ENCODE measurements at regions not wholly inside any gene's neighbourhood (a gene's known extent, or its start where the extent isn't known, plus 50 kb on each side); places are given as distances from the start of the nearest gene placed in this dataset.

DNA sequence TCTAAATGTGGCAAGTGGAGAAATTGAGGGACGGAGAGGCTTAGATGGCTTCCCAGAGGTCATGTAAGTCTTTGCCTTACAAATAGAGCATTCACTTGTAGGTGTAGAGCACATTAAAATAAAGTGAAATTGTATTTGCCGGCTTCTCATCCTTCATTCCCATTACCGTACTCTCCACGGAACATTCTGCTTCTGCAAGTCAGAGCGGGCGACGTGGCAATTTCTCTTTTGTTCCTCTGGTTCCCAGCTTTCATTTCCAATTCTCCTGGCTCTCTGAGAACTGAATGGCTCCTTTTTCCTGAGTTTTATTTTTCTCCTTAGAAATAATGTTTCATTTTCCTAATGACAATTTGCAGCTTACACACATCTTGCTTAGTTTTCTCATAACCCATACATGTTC is 51.3 kb upstream of the PFKP start:
- DNase-seq = no peak

DNA sequence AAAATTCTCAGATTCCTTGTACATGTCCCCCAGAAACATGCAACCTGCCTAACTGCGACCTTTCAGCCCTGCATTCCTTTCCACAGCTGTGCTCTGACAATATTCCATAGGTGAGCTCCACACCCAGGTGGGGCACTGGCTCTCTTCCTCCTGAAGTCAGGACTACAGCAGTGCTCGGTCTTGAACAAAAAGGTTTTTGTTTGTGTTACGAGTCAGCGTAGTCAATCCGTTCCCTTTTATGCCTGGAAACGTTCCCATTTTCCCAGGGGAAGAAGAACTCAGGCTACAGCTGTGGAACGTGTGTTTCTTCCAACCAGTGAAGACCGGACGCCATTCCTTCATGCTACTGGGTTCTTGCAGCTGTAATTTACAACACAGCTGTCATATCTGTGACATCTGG is 52.4 kb upstream of the PFKP start:
- no peak for DNase-seq

DNA sequence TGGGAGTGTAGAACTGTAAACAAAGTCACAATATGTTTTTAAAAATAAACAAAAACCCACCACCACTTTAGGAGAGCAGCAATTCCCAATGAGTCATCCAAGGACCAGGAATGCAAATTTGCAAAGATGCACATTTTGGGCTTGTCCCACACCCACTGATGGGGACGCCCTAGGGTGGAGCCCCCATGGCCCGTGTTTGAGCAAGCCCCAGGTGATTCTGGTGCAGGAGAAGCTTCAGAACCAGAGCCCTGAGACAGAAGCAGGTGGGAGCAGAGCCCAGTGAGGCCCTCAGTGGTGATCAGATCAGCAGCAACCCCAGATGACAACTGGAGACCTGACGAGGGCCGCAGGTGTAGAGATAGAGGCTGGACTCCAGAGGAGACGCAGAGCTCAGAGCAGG is 55.1 kb upstream of the PFKP start:
- no peak for DNase-seq

DNA sequence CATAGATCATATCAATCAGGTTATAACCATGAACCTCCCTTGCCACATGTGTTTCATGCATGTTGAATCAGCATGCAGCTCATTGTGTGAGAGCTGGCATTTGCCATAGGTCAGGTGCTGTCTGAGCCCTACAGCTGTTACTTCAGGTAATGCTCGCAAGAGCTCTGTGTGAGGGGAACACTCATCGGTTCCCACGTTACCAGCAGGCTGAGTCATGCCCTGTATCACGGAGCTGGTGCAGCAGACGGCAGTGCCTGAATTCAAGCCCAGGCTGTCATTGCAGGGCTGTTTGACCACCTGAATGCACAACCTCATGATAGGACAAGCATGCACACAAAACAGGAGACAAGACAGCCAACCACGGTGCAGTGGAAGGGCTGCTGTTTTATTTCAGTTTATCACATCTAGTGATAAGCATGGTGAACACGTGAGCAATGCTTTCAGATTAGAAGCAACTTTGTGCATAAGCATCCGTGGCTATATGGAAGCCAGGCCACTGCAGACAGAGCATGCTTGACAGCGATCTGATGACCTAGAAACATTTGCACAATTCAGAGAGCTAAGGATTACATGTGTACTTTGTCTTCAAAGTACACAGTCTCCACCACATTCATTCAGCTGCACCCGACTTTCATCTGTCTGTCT is 56.4 kb upstream of the PFKP start:
- no peak for DNase-seq

DNA sequence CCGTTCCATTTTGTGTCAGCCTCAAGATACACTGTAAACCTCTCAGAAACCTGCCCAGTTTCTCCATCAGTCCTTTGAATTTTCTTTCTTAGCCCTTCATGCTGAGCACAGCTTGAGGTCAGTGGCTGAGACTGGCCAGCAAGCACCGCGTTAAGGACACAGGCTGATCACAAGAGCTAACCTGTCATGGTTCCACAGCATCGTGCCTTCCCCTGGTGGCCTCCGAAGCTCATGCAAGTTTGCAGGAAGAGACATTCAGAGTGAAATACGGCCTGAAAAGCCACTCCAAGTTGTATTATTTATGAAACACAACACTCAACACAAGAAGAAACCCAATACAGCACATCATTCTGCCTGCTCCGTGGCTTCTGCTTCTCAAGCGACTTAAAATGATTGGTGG is 57.0 kb upstream of the PFKP start:
- DNase-seq = no peak

DNA sequence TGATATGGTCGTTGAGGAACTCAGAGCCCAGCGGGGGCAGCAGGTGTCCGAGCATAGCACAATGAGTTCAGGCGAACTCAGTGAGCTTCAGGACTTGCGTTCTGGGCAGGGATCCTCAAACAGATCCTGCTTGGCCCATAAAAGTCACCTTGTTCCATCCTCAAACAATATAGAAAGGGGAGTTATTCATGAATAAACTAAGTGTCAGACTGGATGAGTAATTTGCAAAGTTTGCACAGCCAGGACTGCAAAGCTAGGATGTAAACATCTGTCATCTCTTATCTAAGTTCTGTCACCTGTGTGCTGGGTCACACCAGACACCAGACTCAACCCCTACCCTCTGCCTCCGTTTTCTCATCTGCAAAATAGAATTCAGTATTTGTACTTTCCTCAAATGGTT is 58.0 kb upstream of the PFKP start:
- no peak for DNase-seq

DNA sequence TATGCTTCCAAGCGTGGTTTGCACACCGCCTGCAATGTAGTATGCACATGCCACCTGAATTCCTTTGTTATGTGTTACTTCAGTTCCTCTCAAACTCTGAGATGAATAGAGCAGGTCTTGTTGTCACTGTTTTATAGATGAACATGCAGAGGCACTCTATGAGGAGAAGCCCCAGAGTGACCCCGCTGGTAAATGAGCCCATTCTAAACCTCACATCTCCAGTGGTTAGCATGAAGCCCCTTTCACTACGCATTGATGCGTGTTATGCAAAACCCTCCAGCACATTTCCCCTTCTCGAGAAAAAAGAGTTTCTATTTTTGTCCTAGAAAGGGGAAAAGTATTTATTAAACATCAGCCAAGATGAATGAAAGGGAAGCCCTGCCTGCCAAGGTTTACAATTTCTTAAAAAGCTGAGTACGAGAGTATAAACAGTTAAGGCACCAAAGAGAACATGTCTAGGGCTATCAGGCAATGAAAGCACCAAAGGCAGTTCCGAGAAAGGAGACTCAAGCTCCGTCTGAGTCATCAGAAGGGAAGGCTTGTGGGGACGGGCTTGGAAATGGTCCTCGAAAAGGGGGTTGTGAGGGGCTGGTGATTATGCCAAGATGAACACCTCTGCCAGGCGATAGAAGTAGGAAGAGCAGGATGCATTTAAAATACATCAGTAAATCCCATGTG is 58.7 kb upstream of the PFKP start:
- DNase-seq = no peak

DNA sequence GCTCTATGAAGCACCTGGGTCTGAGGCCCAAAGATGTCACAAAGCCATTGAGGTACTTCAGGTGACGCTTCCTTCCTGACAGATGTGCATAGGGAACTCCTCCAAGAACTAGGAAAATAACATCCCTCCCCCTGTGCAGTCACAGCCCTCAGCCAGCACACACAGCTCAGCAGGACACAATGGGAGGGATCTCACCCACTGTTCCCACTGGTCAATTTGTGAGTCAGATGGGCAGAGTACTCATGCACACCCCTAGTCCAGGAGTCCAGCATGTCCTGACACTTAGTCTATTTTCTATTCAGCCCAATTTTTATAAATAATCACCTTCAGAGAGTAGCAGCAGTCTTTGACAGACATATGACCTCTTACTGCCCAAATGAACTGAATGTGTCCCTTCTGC is 60.7 kb upstream of the PFKP start:
- no peak for DNase-seq

DNA sequence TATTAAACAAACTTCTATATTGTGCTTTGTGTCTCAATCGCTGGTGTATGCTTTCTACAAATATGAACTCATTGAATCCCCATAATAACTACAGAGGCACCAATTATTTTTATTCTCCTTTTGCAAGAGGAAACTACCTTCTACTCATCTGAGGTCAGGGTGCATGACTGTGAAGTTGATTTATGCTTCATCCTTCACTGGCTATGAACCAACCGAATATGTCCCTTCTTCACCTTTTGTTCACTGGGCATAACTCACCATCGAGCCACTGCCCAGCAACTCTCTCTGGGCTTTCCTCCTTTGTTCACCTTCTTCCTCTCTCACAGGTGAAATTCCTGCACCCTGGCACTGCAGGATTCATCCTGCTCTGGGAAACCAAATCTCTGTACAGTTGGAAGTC is 61.3 kb upstream of the PFKP start:
- no peak for DNase-seq

DNA sequence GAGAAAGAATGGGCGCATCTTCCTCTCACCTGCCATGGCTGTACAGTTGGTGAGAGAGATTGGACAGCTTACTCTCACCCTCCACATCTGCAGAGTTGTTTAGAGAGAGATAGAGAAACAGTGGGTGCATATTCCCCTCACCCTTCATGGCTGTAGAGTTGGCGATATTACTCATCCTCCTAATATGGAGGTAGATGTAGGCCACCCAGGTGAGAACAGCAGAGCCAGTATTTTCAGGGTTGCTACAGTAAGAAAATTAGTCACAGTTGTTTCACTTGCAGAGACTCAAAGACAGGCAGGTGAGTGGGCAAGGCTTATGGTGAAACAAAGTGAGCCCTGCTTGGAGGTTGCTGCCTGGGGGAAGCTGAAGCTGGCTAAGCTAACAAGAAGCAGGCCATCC is 65.0 kb upstream of the PFKP start:
- no peak for DNase-seq

DNA sequence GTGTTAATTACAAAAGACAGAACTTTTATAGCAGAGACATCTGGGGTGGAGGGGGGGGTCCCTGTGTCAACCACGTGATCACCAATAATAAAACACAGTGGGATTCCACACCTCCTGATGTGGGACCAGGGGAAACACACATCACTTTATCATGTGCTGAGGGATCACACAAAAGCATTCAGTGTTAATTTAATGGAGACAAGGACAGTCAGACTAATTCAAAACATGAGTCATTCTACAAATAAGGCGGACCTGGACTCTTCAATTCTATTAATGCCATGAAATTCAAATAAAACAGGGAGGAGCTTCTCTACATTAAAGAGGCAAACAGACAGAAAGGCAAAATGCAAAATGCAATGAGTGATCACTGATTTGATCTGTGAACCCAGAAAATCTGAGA is 67.3 kb upstream of the PFKP start:
- DNase-seq = no peak

DNA sequence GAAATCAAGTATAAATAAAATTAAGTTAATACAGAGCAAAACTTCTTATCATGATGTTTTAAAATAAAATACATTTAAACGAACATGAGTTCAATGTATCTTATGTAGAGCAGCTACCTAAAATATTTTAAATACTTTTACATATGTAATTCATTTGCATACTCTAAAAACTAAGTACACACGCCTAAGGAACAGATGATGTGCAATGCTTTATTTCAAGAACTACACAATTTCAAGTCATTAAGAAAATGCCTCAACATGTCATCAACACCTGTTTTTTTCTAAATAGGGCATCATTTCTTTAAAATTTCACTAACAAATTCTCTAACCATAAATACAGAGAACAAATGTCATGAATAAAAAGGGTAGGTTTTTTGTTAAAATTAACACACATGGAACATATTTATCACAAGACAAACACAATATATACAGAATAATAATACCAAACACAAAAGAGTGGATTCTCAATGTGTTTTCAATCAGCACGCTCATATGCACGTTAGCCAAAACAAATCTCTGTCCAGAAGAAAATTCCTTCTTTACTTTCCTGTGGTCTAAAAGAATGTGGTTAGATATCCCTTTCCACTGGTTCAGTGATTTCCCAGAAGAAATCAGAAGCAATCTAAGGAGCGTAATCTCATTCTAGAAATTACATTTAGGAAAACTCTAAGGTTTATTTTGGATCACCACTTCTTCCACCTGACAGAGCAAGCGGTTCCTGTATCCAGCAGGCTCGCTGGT is 73.0 kb upstream of the PFKP start:
- DNase-seq = no peak

DNA sequence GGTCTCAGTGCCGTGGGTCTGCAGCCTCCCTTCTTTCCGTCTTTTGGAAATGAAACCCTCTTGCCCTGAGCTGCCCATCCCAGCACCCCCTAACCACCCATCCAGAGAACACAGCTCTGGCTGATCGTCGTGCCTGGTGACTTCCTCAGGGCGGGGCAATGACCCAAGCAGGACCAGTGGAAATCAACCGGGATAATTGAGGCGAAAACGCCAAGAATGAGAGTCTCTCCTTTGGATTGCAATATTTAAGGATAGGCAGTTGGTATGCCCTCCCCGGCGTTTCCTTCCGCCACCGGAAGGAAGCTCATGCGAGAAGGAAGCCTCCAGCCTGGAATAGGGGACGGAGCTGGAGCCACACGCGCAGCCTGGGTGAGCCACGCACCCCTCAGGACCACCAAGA is 73.7 kb upstream of the PFKP start:
- no peak for DNase-seq

DNA sequence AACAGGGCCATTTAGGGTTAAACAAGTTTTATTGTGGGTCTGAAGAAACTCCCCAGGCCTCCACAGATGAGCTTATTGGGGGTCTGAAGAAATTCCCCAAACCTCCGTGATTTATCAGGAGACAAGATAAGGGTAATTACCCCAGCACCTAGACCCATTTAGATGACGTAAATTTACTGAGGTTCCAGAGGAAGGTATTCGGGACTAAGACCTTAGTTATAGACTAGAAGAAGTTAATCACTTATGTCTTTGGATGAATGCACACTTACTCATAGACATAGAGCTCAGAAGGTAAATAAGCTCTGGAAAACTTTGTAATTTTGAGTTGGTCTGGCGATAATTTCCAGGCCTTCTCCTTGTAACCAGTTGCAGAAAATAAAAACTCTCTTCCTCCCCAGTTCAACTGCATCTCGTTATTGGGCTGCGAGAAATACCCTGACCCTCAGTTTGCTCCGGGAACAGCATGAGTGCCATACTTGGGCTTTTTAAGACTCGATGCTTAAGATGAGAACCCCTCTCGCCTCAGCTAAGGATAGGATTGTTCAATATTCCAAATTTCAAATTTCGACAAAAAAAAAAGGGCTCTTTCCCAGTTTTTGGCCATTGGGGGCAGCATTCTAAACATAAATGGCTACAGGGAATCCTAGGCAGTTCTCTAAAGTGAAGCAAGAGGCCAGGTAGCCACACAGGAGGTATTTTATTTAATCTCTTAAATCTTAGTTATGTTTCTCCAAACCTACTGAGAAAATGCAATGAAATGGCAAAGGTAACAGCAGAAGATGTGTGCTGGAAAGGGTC is 74.7 kb upstream of the PFKP start:
- DNase-seq = no peak

DNA sequence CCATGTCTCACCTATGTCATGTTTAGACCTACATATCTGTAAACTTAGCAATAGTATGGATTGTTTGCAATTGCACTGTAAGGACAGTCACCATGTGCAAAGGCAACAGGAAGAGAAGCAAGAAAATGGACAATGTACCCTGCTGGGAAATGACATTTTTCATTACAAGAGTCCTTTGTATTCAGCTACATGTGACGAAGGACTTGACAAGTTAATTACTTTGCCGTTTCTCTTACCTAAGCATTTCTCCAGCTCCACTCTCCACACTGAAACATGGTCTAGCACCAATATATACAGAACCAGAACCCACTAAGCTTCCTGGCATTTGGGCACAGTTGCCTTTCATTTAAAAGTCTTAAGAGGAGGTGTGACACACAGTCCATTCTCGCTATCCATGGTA is 76.6 kb upstream of the PFKP start:
- DNase-seq = no peak

DNA sequence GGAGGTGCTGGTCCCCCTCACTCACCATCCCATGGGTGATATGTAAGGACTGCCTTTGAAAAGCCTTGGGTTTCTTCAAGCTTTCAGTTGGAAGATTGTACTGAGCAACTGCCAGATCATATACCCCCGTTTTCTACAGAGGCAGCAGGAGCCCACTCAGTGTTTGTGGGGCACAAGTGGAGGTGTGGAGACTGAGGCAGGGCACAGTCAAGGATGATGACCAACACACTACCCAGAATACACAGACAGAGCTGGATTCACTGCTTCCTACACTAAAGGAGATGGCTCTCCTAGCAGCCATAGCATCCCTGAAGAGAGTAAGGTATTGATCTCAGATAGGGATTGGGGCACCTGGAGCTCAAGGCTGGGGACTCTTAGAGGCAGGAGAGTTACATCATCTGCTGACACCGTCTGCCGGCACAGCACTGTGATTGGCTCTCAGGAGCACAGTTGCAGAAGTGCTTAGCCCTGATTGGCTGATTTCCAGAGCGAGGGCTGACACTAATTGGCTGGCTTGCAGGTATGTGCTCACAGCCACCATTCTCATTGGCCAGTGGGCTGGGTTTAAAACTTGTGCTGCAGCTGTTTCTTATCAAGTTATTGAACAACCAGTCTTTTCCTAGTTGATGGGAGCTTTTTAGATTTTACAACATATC is 77.9 kb upstream of the PFKP start:
- no peak for DNase-seq

DNA sequence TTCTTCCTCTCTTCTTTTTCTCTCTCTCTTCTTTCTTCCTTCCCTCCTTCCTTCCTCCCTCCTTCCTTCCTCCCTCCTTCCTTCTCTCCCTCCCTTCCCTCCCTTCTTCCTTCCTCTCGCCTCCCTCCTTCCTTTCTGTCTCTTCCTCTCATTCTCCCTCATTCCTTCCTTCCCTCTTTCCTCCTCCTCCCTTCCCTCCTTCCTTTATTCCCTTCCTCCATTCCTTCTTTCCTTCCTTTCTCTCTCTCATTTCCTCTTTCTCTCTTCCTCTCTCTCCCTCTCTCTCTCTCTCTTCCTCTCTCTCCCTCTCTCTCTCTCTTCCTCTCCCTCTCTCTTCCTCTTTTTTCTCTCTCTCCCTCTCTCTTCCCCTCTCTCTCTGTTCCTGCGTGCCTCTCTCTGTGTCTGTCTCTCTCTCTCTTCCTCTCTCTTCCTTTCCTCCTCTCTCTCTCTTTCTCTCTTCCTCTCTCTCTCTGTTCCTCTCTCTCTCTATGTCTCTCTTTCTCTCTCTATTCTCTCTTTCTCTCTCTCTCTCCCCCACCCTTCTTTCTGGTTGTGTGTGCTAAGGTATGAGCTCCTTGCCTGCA is 80.1 kb upstream of the PFKP start:
- no peak for DNase-seq

DNA sequence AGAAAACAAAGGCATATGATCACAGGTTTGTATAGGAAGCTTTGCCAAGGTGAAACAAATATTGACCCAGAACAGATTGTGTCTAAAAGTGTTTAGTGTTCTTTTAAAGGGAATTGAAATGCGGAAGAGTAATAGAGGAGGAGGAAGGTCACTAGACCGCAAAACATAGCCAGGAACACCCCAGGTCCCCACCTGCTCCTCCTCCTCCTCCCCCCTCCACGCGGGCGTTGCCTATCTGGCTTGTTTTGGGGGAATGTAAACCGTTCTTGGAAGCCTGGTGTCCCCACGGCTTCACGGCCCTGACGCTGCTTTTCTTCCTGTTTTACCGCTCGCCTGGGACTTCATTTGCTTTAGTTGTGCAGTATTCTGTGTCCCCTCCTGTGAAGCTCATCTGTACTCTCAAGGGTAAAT is 81.0 kb upstream of the PFKP start:
- no peak for DNase-seq

DNA sequence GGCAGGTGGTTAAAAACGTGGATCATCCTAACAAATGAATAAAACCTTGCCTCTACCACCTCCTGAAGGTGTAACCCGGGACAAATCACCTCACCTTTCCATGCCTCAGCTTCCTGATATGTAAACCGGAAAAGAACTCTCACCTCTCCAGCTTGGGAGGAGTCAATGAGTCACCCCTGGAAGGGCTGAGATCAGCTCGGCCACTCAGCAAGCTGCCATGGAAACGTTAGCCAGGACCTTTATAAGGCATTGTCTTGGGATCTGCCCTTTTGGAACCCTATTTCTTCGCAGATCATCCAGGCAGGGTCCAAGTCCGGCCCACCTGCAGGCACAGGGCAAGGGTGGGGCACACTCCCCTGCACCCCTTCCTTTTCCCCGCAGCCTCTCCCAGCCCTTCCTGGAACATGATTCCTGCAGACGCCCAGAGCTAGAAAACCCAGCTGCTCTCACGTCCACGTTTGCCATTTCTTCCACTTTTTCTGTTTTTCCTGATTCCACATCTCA is 81.6 kb upstream of the PFKP start:
- DNase-seq = no peak

DNA sequence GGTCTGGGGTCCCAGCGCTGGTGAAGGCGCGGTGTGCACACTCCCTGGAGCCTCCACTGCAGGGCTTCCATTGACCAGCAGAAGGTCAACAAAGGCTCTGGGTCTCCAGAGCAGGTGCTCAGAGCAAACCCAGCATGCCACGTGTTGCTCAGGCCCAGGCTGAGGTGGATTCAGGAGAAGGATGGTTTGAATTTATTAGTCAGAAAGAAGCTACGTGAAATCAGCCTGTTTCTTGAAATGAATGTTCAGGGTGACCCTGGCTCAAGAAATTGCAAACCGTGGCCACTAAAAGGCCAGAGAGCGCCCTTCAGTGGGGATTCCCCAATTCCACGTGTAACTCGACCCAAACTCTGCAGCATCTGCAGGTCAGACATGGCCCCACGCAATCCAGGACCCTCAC is 82.7 kb upstream of the PFKP start:
- DNase-seq = no peak

DNA sequence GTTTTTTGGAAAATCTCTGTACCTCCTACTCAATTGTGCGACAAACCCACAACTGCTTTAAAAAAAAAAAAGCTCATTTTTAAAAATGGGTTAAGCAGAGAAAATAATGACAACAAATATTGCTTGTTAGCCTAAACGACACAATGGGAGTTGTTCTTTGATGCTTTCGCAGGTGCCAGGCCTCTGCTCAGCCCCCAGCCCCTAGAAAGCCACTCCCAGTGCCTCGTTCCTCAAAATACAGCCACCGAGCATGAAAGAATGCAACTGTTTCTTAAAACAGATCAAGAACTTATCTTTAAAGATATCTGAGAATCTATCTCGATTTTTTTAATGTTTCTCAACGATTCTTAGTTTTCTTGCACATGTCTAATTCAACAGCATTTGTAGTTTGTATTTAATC is 85.2 kb upstream of the PFKP start:
- DNase-seq = no peak

DNA sequence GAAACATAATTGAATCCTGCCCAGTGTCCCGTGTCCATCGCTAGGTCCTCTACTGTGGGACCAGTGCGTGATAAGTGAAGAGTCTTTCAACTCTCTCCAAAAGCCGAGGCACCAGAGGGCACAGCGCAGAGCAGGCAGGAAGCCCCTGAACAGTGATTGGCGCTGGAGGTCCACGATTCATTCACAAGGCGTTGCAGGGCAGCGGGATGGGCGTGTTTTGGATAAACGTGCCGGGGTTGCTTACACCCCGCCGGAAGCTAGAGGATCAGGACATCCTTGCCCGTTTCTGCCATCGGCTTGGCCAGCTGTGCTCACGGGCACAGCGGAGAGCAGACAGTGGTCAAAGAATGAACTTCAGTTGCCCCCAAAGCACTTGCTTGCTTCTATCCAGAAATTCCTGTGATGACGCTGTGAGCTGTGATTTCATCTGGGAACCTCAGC is 86.0 kb upstream of the PFKP start:
- no peak for DNase-seq

All from NCI-H2227 treated with DMSO at 0.1 percent for 48 hours (cell line).